HG02642 (cell line): ENCODE measurements at regions not wholly inside any gene's neighbourhood (a gene's known extent, or its start where the extent isn't known, plus 50 kb on each side); places are given as distances from the start of the nearest gene placed in this dataset.

Experiments
- ATAC-seq: cut with Tn5 transposase; IDR thresholded peaks from one replicate; pipeline ENCODE4 v1.9.1; 2021; ENCODE audit warnings: mild to moderate bottlenecking; ENCODE audit not compliant: unreplicated experiment, poor library complexity

- ATAC-seq = no peak
Observed at GRCh38 chr3:189100866-189101265, 70.9 kb upstream of the TPRG1 start.

GRCh38 chr3:189101594-189101993 is 70.2 kb upstream of the TPRG1 start:
- ATAC-seq = no peak

GRCh38 chr3:189103208-189103607 is 68.6 kb upstream of the TPRG1 start:
- ATAC-seq = no peak

- no peak for ATAC-seq
Observed at GRCh38 chr3:189108067-189108466, 63.7 kb upstream of the TPRG1 start.

- no peak for ATAC-seq
Observed at GRCh38 chr3:189108735-189109134, 63.0 kb upstream of the TPRG1 start.

- no peak for ATAC-seq
Observed at GRCh38 chr3:189109145-189109544, 62.6 kb upstream of the TPRG1 start.

GRCh38 chr3:189117087-189117486 is 54.7 kb upstream of the TPRG1 start:
- ATAC-seq = no peak

- ATAC-seq = no peak
Observed at GRCh38 chr3:189118896-189119295, 52.9 kb upstream of the TPRG1 start.

- no peak for ATAC-seq
Observed at GRCh38 chr3:189119950-189120349, 51.8 kb upstream of the TPRG1 start.

- ATAC-seq = no peak
Observed at GRCh38 chr3:189121092-189121491, 50.7 kb upstream of the TPRG1 start.
